NAMALWA (cell line): ENCODE measurements at regions not wholly inside any gene's neighbourhood (a gene's known extent, or its start where the extent isn't known, plus 50 kb on each side); places are given as distances from the start of the nearest gene placed in this dataset.

Source experiments
- DNase-seq: peaks from one replicate; pipeline ENCODE4 v3.0.0-alpha.2; 2015; ENCODE audit warnings: low spot score

DNA sequence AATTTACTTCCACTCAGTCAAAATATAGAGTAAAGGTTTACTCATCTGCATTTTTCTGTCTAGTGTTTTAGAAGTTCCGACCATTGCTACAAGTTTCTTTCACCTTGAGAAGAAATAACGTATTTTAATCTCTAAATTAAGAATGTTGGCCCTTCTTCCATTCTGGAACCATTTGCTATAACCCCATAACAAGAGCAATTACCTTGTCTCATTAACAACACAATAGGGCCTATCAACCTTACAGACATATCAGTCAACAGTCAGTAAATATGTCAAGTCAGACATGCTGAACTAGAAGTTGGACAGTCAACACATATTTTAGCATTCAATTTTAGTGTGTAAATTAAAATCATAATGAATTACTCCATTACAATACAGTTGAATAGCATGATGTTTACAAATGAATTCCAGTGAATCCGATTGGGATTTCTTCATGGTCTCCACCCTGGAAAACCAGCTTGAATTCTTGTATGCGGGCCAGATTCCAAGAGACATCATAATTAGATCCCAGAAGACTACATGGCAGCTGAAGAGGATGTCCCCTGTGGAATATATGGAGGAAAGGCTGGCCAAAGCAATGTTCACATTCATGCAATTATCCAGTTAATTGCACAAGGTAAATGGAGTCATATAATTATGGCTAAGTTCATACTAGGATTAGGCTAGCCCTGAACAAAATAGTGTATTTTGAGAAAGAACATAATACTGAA, 196.2 kb upstream of the TARS1 start:
- no peak for DNase-seq

DNA sequence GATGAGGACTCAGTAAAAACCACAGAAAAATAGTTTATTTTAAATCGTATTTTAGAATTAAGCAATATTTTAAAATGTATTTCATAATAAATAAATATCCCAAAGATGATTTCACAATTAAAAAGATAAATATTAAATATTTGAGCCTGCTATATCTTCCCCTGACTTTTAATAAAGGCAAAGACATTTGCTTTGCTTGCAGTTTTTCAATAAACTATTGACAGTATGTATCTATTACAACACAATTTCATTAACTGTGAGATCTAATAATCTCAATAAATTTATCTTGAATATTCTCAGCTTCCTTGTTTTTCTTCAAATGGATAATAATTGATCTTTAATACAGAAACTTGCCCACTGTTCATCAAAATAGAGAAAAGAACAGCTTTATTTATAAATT, 186.2 kb upstream of the TARS1 start:
- no peak for DNase-seq

DNA sequence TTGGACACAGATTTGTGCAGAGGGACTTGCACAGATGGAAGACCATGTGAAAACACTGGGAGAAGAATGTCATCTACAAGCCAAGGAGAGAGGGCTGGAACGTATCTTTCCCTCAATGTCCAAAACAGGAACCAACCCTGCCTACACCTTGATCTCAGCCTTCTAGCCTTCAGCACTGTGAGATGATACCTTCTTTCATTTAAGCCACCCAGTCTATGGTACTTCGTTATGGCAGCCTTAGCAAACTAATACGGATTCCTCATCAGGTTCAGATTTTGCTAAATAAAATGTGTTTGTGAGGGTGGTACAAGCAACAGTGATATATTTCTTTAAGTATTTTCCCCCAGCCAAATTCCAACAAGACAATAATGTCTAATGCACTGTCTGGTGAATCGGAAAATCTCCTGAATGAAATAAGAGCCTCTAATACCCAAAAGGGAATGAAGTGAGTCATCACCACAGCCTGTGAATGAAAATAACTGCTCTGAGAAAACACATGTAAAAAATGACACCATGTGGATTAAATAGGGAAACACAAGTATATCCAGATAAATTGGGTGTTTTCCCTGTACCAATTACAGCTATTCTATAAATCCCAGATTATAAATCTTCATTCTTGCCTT, 182.8 kb upstream of the TARS1 start:
- no peak for DNase-seq

DNA sequence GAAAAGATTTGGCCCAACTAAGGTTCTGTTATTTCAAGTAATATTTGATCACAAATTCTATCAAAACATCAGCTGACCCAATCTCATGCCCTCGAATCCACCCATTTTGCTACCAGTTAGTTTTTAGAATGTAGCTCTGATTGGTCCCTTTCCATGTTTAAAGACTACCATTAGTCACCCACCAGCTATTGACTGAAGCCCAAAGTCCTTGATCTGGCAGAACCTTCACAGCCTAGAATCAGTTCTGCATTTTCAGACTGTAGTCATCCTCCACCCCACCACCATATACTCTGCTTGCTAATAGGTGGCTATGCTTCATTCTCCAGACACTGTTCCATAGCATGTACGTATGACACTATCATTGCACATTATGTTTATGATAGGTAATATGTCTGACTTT, 182.2 kb upstream of the TARS1 start:
- no peak for DNase-seq

DNA sequence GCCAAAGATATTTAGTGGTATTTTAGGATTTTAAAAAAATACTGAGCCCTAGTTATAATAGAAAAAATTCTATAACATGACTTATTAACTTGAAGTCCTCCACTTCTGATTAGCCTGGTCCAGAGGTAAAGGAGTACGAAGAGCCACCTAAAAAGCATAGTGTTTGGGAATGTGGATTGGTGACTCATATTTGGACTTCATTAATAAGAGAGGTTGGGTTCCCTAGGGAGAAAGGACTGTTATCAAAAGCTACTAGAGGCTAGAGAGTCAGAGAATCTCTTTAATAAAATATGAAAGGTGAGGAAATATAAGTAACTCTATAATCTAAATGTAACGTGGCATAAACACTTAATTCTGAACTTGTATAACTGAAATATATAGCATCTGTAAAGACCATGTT, 180.7 kb upstream of the TARS1 start:
- no peak for DNase-seq

DNA sequence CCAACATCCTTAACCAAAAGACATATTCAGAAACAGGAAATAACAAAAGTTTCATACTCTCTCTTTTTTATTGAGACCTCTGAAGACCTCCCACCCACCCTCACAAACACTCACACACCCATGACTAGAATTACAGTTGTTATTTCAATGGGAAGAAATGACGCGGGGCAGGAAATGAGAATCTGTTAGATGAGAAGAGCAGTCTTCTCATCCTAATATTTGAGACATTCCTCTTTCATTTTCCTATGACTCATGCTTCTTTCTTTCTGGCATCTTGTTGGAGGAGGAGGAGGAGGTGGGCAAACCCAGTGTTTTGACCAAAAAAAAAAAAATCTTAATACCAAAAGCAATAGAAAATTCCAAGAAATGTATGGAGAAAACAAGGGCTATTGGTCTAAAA, 179.5 kb upstream of the TARS1 start:
- DNase-seq: no peak

DNA sequence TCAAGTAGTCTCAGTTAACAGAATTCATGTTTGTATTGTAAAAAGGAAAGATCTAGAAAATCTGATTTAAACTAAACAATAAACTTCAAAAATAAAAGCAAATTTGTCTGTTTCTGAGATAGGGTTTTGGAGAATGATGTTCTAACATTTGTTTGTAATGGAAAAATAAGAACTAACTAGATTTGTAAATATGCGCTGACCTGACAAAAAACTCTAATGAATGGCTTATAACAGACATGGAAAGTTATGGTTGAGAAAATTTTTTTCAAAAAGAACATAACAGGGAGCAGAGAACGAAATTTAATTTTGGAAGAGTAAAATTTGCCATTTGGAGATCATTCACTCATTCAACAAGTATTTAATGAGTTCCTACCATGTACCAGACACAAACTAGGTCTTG, 179.0 kb upstream of the TARS1 start:
- no peak for DNase-seq

DNA sequence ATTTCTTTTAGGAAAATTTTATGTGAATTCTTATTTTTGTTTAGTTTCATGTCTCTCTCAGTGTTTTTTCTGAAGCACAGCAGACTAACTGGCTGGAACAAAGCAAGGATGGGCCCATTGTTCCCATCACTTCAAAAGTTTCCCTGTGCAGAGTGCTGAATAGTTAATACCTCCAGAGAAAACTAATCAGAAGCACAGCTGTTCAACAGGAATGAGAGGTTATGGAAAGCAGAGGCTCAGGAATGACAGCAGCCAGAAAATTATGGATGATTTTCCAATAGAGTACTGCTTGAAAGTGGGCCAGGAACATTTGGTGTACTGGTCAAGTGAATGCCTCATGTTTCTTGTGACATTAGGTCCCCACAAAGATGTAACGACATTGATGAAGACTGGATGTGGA, 173.0 kb upstream of the TARS1 start:
- no peak for DNase-seq

DNA sequence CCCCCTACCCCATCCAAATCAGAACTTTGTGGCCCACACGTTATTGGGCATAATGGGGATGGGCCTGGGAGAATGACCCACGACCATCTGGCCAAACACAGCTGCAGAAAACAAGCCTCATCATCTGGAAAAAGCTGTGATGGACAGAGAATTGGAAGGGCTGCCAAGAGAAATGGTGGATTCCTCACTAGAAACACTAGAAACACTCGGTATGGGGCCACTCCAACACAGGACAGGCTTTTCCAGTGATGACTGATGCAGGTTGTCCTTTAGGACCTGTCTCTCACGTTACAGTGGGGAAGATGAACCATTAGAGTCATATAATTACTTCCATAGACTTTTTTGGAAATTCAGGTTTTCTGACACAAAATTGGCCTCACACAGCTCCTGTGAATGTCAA, 172.4 kb upstream of the TARS1 start:
- DNase-seq: no peak

DNA sequence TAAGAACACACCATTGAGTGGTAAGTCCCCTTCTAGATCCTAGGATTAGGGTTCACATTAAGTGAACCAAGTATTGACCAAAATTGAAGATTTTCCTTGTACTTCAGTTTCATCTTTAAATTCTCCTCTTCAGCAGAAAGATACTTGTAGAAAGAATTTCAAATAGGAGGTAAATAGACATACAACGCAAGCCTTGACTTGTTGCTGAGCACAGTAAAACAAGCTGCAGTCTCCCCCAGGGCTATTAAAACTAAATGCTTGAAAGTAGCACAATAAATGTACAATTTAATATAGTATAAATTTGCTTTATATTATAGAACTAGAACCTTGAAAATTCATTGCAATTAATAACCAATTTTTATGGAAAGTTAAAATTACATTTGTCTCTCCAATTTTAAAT, 170.1 kb upstream of the TARS1 start:
- DNase-seq: no peak

DNA sequence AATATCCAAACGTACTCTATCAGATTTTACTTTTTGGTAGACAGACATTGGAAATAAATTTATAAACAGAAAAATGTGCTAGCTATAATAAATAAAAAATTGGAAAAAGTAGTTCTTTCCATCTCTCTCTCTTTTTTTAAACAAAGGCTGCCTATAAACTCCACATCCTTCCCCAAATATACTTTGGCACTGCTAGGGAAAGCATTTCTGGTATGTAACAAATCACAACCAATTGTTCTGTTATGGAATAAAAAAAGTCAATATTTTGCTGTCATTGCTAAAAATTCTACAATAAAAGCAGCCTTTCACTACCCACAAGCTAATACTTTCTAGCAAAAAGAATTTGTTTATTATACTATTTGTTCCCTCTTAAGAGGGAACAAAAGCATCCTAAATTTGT, 169.2 kb upstream of the TARS1 start:
- no peak for DNase-seq

DNA sequence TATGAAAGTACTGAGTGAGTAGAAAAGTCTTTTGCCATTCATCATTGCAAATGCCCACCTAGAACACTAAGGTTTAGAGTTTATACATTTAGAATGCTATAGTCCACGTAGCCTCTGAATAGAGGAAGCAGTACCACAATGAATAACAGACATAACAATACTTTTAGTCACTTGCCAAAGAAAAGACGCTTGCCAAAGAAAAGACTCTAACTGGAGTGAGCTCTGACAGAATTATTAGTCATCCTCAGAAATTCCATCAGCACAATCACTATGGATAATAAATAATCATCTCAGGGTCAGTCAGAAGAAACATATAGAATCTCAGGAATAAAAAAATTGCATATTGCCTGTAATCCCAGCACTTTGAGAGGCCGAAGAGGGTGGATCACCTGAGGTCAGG, 168.5 kb upstream of the TARS1 start:
- no peak for DNase-seq

DNA sequence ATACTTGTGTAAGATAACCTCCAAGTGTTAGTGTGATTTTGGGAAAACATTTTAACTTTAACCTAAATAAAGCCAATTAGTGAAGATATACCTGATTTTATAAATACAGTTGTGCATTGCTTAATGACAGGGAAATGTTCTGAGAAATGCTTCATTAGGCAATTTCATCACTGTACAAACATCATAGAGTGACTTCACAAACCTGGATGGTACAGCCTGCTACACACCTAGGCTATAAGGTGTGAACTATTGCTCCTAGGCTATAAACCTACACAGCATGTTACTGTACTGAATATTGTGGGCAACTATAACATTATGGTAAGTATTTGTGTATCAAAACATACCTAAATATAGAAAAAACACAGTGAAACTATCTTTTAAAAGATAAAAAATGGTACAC, 166.8 kb upstream of the TARS1 start:
- DNase-seq: no peak

DNA sequence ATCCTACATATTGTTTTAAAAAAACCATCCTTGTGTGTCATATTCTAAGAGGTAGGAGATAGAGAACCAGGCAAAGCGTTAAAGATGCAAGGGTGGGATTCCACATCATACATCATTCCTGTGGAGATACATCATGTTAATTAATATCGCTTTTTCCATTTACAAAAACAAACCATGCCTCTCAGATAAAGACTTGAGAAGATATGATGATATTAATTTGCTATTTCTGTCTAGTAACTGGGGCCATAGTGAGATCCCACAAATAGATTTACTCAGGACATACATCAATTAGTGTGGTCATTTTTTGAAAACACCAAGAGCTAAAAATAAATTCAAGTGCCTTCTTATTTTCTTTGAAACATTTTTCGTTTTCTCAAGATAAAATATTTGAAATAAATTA, 165.4 kb upstream of the TARS1 start:
- DNase-seq: no peak

DNA sequence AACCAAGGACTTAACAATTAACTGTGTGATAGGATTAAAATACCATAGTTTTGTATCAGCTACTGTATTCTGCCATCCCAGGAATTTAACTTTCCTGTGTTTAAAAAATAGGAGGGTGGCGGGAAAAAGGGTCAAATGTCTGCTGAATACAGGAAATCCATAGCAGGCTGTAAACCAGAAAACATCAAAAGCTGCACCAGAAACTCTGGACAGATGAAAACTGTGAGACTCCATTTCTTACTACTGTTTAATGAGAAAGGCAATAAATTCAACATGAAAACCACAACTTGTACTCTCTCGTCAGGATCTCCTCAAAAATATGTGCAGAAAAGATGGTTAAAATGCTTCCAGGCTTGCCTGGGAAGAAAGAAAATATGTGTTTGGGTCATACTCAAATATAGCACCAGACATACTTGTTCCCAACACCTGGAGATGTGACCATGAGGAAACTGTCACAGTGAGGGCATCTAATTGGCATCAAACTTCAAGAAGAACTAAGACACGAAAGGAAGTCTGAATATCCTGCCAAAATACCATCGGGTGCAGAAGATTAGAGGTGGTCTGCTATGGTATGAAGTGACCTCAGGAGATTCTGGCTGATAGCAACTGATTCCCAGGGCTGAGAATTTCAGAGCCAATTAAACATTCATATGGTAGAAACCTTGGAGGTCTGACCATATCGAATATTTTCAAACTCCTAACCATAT, 164.7 kb upstream of the TARS1 start:
- DNase-seq: no peak

DNA sequence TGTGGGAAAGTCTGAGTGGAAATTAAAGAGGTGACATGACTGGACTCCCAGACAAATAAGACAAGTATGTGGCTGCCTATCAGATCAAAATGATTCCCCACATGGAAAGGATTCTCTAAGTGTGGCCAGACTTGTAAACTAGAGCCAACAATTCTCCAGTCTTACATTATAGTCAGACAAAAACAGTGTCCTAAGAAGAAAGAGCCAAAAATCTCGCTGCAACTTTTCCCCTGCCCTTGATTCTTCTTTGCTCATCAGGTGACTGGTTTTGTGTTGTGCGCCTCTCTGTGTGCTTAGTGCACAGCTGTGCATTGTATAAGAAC, 164.2 kb upstream of the TARS1 start:
- no peak for DNase-seq

DNA sequence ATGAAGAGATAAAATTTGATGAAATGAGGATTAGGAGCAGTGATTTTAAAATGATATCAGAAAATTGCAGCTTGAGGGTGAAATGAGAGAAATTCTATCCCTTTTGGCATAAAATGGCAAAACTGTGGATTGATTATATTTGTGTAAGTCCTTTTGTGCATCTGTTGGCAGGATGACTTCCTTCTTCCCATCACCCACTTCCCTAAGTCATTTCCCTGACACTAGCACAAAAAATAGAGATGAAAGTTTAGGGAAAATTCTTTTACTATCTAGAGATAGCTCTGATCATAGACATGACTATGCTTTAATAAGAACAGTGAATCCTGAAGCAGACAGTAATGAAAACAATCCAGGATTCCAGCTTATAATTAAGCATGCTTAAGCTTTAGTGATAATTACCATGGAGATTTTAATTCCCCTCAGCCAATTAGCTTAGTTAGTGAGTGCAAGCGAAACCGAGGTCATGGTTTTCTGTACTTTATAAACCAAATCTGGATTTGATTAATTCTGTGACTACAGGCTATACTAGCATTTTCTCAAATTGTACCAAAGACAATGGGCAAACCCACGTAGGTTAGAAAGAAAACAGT, 163.6 kb upstream of the TARS1 start:
- no peak for DNase-seq

DNA sequence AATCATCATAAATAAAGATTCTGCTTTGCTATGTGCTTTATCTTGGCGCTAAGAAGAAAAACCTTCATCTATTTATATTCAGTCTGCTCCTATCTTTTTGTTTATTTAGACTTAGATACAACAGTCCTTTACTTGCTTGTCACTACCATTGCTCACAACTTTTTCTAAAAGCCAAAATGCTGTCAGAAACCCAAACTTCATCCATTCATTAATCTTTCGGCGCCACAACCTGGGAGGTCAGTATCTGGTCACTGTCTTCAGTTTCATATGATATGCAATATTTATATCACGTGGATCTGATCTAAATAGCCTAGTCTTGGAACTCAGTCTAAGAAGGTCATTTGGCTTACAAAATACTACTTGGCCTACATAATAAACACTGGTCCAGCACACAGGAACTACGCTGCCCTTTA, 159.3 kb upstream of the TARS1 start:
- no peak for DNase-seq

DNA sequence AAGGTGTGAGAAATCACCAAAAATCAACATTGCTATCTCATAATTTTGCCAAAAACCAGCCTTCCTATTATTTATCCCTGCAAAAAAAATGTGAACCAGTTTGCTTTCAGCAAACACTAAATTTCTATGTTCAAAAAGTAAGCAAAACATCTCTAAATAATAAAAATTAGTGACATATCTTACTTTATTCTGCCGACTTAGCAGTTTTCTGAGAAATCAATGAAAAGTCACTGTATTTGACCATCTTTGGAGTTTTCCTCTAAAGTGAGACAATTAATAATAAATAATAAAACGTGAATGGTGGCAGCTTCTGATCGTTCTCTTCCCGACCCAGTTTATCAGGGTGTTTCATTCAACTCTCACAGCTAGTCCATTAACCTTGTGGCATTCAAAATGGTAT, 158.6 kb upstream of the TARS1 start:
- no peak for DNase-seq

DNA sequence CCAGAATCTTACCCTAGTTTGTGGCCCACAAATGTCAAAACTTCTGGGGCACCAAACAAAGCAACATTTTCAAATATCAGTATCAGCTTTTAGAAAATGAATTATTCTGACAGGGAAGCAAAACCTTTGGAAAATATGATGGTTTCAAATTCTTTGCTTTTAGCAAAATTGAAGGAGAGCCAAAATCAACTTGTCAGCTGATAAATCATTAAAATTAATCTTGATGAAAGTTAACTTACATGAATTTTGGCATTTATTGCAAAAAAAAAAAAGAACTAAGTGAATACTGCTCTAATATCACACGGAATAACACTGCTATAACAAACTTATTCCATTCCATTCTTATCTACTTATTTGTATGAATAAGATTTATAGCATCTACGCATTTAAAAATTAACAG, 158.1 kb upstream of the TARS1 start:
- no peak for DNase-seq

DNA sequence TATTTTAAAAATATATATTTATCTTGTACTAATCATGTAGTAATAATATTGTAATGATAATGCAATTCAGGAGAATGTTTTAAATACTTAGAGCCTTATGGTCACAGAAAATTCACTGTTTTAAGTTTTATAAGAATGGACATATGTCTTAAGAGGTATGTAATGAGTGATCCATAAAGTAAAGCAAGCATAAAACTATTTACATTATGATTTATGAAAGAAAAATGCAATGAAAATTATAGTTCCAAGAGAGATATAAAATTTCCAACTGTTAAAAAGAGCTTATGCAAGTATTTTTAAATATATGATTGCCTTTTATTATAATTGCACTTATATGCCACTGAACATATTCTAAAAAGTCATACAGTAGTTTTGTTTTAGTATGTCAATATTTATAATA, 157.5 kb upstream of the TARS1 start:
- no peak for DNase-seq

DNA sequence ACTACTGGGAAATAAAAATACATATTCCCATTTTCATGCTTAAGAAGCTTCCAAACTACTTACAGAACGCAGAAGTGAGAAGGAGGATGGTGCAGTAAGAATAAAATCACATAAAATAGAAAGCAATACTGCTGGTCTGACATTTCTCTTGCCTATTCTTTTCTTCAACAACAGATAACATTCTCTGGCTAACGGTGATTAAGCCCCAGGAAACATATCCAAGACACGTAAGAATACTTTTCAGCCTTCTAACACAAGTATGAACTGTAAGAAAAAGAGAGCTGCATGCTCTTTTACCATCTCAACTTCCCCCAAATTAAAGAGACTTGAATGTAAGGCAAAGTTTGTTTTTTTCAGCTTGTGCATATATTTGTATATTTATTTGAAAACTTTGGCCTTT, 156.1 kb upstream of the TARS1 start:
- no peak for DNase-seq

DNA sequence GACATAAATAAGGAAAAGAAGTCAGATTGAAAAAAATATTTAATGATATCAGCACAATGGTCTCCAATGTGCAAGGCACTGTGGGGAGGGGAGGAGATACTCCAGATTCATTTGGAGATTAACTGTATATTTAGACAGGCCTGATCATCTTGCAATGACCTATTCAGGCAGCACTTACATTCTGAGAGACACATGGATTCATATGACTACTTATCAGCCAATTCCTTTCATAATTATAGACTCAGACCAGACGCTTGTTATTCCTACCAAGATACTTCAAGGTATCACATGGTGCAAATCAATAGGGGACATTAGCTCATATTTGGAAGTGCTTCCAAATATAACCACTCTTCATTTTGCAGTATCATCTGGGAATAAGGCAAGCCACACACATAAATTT, 153.5 kb upstream of the TARS1 start:
- DNase-seq: no peak
